Stimulated activated CD8-positive, alpha-beta memory T cell treated with anti-CD3 and anti-CD28 coated beads, Interleukin-15, amount 100 ng/mL, for 48 hours (primary cell): ENCODE measurements at regions not wholly inside any gene's neighbourhood (a gene's known extent, or its start where the extent isn't known, plus 50 kb on each side); places are given as distances from the start of the nearest gene placed in this dataset.

Experiments
- DNase-seq, 2 donors: peaks; one replicate each; pipeline ENCODE4 v3.0.0-alpha.2; 2020; ENCODE audit warnings: low read depth in 2 of 2

GRCh38 chr15:31245135-31245689, 81.4 kb upstream of the KLF13 start:
- no peak for DNase-seq

GRCh38 chr15:31245756-31246155, 80.9 kb upstream of the KLF13 start:
- DNase-seq, result no peak

GRCh38 chr15:31247404-31247803, 79.2 kb upstream of the KLF13 start:
- no peak for DNase-seq

- DNase-seq, result no peak
Observed at GRCh38 chr15:31248263-31248662, 78.4 kb upstream of the KLF13 start.

- no peak for DNase-seq
Observed at GRCh38 chr15:31248951-31249350, 77.7 kb upstream of the KLF13 start.

- DNase-seq, result no peak
Observed at GRCh38 chr15:31250033-31250432, 76.6 kb upstream of the KLF13 start.

- no peak for DNase-seq
Observed at GRCh38 chr15:31251165-31251564, 75.5 kb upstream of the KLF13 start.

GRCh38 chr15:31252171-31252785, 74.4 kb upstream of the KLF13 start:
- no peak for DNase-seq

- DNase-seq, result no peak
Observed at GRCh38 chr15:31254431-31255175, 72.0 kb upstream of the KLF13 start.

- no peak for DNase-seq
Observed at GRCh38 chr15:31255176-31255510, 71.5 kb upstream of the KLF13 start.

- DNase-seq, result no peak
Observed at GRCh38 chr15:31255732-31256377, 70.8 kb upstream of the KLF13 start.

- DNase-seq, result no peak
Observed at GRCh38 chr15:31256378-31257265, 70.0 kb upstream of the KLF13 start.

GRCh38 chr15:31257286-31257685, 69.3 kb upstream of the KLF13 start:
- no peak for DNase-seq

GRCh38 chr15:31258260-31258659, 68.4 kb upstream of the KLF13 start:
- no peak for DNase-seq

- DNase-seq, result no peak
Observed at GRCh38 chr15:31259562-31260252, 66.9 kb upstream of the KLF13 start.

GRCh38 chr15:31260646-31261265, 65.9 kb upstream of the KLF13 start:
- DNase-seq, result no peak

- DNase-seq, result no peak
Observed at GRCh38 chr15:31261266-31262142, 65.1 kb upstream of the KLF13 start.

GRCh38 chr15:31262143-31262530, 64.5 kb upstream of the KLF13 start:
- no peak for DNase-seq

- no peak for DNase-seq
Observed at GRCh38 chr15:31262901-31263671, 63.5 kb upstream of the KLF13 start.
